ENCODE measurements at regions not wholly inside any gene's neighbourhood (a gene's known extent, or its start where the extent isn't known, plus 50 kb on each side); places are given as distances from the start of the nearest gene placed in this dataset.

- POLR2A ChIA-PET (ENCODE audit: unreplicated experiment): no interaction called here
- intact Hi-C loops (cut with micrococcal nuclease) (no loop called here), in situ Hi-C loops (cut with MboI; ENCODE audit: low sequenced_read_pairs) (no loop called here), dilution Hi-C loops (cut with HindIII; ENCODE audit: low sequenced_read_pairs, unreplicated experiment) (no loop called here)
- H3K9ac ChIP-seq (ENCODE audit: low read depth, low read length): no peak overlapping the region
- TF ChIP-seq ELK1 (IDR thresholded peaks at IDR 0.05; ENCODE audit: borderline replicate concordance, low read depth, low read length) (no peak), CHD1 (IDR thresholded peaks at IDR 0.05; ENCODE audit: low read depth, low read length) (no peak), CEBPB (IDR thresholded peaks at IDR 0.05; ENCODE audit: low read depth, low read length) (no peak), MAZ (IDR thresholded peaks at IDR 0.05; ENCODE audit: borderline replicate concordance, low read depth, low read length) (no peak), NFE2L2 (IDR thresholded peaks at IDR 0.05; ENCODE audit: low read depth, low read length) (no peak), POLR2A (IDR thresholded peaks at IDR 0.05; ENCODE audit: low read depth, low read length) (no peak), RAD21 (IDR thresholded peaks at IDR 0.05; ENCODE audit: low read length) (no peak), RCOR1 (IDR thresholded peaks at IDR 0.05; ENCODE audit: insufficient replicate concordance, low read length) (no peak), RFX5 (IDR thresholded peaks at IDR 0.05; ENCODE audit: low read depth, low read length) (no peak), USF2 (IDR thresholded peaks at IDR 0.05; ENCODE audit: low read depth, low read length) (no peak), MXI1 (IDR thresholded peaks at IDR 0.05; ENCODE audit: borderline replicate concordance, low read depth, low read length) (no peak), MAFK (IDR thresholded peaks at IDR 0.05; ENCODE audit: low read depth, low read length) (no peak), BHLHE40 (IDR thresholded peaks at IDR 0.05; ENCODE audit: low read depth, low read length) (no peak), FOS (IDR thresholded peaks at IDR 0.05; ENCODE audit: low read depth, low read length) (no peak), SMC3 (IDR thresholded peaks at IDR 0.05; ENCODE audit: low read depth, low read length) (no peak)
- TF ChIP-seq, protein P1, sequence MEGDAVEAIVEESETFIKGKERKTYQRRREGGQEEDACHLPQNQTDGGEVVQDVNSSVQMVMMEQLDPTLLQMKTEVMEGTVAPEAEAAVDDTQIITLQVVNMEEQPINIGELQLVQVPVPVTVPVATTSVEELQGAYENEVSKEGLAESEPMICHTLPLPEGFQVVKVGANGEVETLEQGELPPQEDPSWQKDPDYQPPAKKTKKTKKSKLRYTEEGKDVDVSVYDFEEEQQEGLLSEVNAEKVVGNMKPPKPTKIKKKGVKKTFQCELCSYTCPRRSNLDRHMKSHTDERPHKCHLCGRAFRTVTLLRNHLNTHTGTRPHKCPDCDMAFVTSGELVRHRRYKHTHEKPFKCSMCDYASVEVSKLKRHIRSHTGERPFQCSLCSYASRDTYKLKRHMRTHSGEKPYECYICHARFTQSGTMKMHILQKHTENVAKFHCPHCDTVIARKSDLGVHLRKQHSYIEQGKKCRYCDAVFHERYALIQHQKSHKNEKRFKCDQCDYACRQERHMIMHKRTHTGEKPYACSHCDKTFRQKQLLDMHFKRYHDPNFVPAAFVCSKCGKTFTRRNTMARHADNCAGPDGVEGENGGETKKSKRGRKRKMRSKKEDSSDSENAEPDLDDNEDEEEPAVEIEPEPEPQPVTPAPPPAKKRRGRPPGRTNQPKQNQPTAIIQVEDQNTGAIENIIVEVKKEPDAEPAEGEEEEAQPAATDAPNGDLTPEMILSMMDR (conservative IDR thresholded peaks at IDR 0.05; ENCODE audit: low read depth, low read length): no peak
- H2BK15ac ChIP-seq (ENCODE audit: low read depth, low read length): no peak overlapping the region
- no peak overlapping the region for H3K14ac ChIP-seq (replicated peaks; ENCODE audit: low read depth, low read length)
- DNase-seq: no peak
- no peak overlapping the region for H2BK20ac ChIP-seq (ENCODE audit: low read depth, low read length)
- no peak overlapping the region for H3K27ac ChIP-seq (ENCODE audit: insufficient read depth, low read length)
- no peak overlapping the region for H3K23ac ChIP-seq (ENCODE audit: low read depth, low read length)
- H2BK5ac ChIP-seq (ENCODE audit: low read depth, low read length, poor library complexity, severe bottlenecking): no peak overlapping the region
- no TSS peak for BruUV-seq (replicated peaks)
- H3K4me3 ChIP-seq (ENCODE audit: insufficient read depth, low read depth, low read length): no peak overlapping the region
- peaks cover 9% of the 10 kb centered on the region for H3K9me3 ChIP-seq (ENCODE audit: control insufficient read depth, insufficient read depth, low read length)
- no peak overlapping the region for H2BK120ac ChIP-seq (ENCODE audit: low read depth, low read length)
- no peak overlapping the region for H4K5ac ChIP-seq (ENCODE audit: low read depth, low read length)
- no peaks in the 10 kb centered on the region for H4K20me1 ChIP-seq (ENCODE audit: insufficient read depth, low read length)
- no peak for ATAC-seq (ENCODE audit: low read depth)
- WGBS, 2 experiments (ENCODE audit: extremely low coverage in 2 of 2, insufficient read length in 1 of 2): 100% methylated on average over 1 of the region's 8 CpGs; no CpG with 5 or more reads in 1 of the 2 experiments
- H3K4me1 ChIP-seq (ENCODE audit: control insufficient read depth, insufficient read depth, low read length): no peaks in the 10 kb centered on the region
- no peak overlapping the region for H3K4me2 ChIP-seq (ENCODE audit: low read depth, low read length)
- no peak overlapping the region for H2AK5ac ChIP-seq (ENCODE audit: low read depth, low read length)
- H3K18ac ChIP-seq (ENCODE audit: low read depth, low read length): no peak overlapping the region
- no peak overlapping the region for H3K4ac ChIP-seq (ENCODE audit: low read depth, low read length)
- H3K36me3 ChIP-seq (ENCODE audit: control insufficient read depth, insufficient read depth, low read length): no peaks in the 10 kb centered on the region
- no peaks in the 10 kb centered on the region for H3K27me3 ChIP-seq (ENCODE audit: control insufficient read depth, insufficient read depth, low read length)
- H2AK9ac ChIP-seq (replicated peaks; ENCODE audit: low read depth, low read length, poor library complexity): no peak overlapping the region
- H3K9me1 ChIP-seq (ENCODE audit: insufficient read depth, low read length): no peaks in the 10 kb centered on the region
- H3K79me1 ChIP-seq (ENCODE audit: low read depth in 1 of 2, low read length in 2 of 2): no peaks in the 10 kb centered on the region
- H3K56ac ChIP-seq (ENCODE audit: extremely low read depth, insufficient read depth, low read length): no peak overlapping the region
- H4K8ac ChIP-seq (ENCODE audit: low read depth in 2 of 2, low read length in 2 of 2): no peak overlapping the region
- no peak overlapping the region for H2AFZ ChIP-seq (replicated peaks; ENCODE audit: low read length, poor library complexity)
- CTCF ChIA-PET: no interaction called here
- H4K91ac ChIP-seq (ENCODE audit: insufficient read depth, low read depth, low read length): no peak overlapping the region
Observed at GRCh38 chr3:182238126-182238525, 526.4 kb downstream of the SOX2 start.
